B cell (primary cell): ENCODE measurements at regions not wholly inside any gene's neighbourhood (a gene's known extent, or its start where the extent isn't known, plus 50 kb on each side); places are given as distances from the start of the nearest gene placed in this dataset.

Experiments used
- CTCF ChIP-seq: fragments of 200-600 bp; IDR thresholded peaks from one replicate; pipeline ENCODE4 v1.8.0; 2022; ENCODE audit warnings: antibody characterized with exemption, mild to moderate bottlenecking
- EZH2 ChIP-seq: IDR thresholded peaks from 2 replicates; pipeline ENCODE4 v1.6.1; 2012; ENCODE audit warnings: borderline replicate concordance, low read depth, mild to moderate bottlenecking, moderate library complexity, low read length; ENCODE audit not compliant: insufficient read depth, poor library complexity, severe bottlenecking

- TF ChIP-seq CTCF (no peak), EZH2 (no peak)
These were observed 573.4 kb upstream of the PPP2R3A start for GRCh38 chr3:135392151-135392550.
